ENCODE measurements at regions not wholly inside any gene's neighbourhood (a gene's known extent, or its start where the extent isn't known, plus 50 kb on each side); places are given as distances from the start of the nearest gene placed in this dataset.

DNA sequence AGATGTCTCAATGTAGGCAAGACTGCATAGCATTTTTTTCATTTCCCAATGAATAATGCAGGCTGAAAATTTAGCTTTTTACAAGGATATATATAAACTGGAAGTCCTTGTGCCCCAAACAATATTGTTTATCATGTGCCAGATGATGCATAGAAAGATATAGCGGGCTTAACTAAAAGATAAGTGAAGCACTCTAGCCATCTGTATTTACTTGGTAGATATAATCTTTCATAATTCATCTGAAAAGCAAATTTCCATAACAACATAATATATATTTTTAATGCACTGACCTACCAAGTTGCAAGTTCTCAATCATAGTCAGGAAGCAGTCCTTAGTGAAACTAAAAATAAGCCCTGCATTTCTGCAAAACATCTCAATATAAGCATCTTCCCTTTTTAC is 653.3 kb downstream of the NLGN4X start:
- no peak for DNase-seq (ENCODE audit: extremely low read depth, low read depth)
- TF ChIP-seq, protein P1, sequence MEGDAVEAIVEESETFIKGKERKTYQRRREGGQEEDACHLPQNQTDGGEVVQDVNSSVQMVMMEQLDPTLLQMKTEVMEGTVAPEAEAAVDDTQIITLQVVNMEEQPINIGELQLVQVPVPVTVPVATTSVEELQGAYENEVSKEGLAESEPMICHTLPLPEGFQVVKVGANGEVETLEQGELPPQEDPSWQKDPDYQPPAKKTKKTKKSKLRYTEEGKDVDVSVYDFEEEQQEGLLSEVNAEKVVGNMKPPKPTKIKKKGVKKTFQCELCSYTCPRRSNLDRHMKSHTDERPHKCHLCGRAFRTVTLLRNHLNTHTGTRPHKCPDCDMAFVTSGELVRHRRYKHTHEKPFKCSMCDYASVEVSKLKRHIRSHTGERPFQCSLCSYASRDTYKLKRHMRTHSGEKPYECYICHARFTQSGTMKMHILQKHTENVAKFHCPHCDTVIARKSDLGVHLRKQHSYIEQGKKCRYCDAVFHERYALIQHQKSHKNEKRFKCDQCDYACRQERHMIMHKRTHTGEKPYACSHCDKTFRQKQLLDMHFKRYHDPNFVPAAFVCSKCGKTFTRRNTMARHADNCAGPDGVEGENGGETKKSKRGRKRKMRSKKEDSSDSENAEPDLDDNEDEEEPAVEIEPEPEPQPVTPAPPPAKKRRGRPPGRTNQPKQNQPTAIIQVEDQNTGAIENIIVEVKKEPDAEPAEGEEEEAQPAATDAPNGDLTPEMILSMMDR (IDR thresholded peaks at IDR 0.05; ENCODE audit: low read depth, low read length) = no peak

DNA sequence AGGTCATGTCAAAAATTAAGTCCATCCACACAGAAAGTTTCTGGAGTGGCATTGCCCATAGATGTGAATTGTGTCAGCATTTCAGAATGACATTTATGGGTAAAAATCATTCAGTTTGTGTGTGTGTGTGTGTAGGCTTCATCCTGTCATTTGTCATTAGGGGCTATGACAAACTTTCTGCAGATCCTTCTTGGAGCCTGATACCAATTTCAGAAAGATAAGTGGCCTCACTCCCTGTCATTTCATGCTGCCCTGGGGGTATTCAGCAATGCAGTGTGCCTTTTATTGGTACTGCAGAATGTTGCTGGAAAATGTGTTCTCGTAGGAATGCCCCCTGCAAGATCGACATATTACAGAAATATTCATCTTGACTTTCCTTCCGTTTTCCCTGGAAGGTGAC is 659.7 kb downstream of the NLGN4X start:
- no peak for DNase-seq (ENCODE audit: extremely low read depth, low read depth)
- TF ChIP-seq, protein P1 (IDR thresholded peaks at IDR 0.05; ENCODE audit: low read depth, low read length) = no peak

DNA sequence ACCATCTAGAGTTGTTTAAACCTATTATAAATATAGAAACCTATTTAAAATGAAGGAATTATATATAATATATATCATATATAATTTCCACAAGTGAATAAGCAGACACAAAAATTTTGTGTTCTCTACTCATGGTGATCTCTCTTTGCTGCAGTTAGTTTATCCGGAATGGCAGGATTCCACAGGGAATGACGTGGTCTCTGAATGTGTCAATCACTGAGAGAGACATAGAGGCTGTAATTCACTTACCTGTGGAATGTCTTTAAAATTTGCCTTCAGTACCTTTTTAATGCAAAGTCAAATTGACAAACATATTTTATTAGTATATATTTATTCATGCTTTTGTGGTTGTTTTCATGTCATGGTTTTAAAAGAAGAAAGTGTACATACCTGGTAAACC is 669.3 kb downstream of the NLGN4X start:
- TF ChIP-seq, protein P1 (IDR thresholded peaks at IDR 0.05; ENCODE audit: low read depth, low read length) = no peak
- no peak for DNase-seq (ENCODE audit: extremely low read depth, low read depth)

DNA sequence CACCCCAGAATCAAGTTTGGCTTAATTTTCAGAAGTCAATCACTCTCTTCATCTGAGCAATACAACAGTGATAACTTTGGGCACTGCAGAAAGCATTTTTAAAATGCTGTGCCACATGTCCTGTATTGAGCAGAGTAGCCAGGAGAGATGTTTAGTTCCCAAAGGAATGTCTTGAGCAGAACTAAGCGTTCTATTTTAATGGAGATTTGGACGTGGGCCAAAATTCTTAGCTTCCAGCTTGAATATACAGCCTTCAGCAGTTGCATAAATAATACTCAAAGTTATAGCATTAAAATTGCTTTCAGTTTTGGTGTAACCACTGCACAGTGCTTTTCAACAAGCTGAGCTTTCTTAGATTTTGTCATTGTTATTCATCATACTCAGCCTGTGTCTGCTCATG is 679.2 kb downstream of the NLGN4X start:
- TF ChIP-seq, protein P1 (IDR thresholded peaks at IDR 0.05; ENCODE audit: low read depth, low read length) = no peak
- DNase-seq (ENCODE audit: extremely low read depth, low read depth) = no peak

DNA sequence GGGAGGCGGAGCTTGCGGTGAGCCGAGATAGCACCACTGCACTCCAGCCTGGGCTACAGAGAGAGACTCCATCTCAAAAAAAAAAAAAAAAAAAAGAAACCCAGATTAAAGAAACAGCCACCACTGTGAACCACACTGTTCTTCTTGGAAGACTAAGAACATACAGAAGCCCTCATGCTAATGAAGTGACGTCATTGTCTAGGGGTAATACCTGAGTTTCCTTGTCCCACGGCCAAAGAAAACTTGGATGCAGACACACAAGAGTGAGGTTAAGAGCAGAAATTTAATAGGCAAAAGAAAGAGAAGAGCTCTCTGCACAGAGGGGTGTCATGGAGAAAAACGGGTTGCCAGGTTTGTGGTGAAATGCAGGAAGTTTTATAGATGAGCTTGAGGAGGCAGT is 691.6 kb downstream of the NLGN4X start:
- no peak for DNase-seq (ENCODE audit: extremely low read depth, low read depth)
- TF ChIP-seq, protein P1 (IDR thresholded peaks at IDR 0.05; ENCODE audit: low read depth, low read length) = no peak

DNA sequence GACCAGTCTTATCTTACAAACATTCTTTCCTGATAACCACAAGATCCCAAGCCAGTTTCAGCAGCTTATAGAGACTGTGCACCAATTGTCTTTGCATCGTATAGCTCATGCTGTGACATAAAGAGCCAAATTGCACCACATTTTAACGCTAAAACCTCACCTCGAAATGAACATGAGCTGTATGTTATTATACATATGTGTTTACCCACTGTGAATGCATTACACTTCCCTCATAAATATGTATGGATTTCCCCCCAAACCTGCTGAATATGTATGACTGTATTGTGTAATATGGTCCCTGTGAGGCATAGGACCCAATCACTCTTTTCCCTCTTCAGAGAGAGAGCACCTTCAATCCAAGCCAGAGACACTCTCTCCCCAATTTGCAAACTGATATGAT is 692.4 kb downstream of the NLGN4X start:
- TF ChIP-seq, protein P1 (IDR thresholded peaks at IDR 0.05; ENCODE audit: low read depth, low read length) = no peak
- no peak for DNase-seq (ENCODE audit: extremely low read depth, low read depth)

DNA sequence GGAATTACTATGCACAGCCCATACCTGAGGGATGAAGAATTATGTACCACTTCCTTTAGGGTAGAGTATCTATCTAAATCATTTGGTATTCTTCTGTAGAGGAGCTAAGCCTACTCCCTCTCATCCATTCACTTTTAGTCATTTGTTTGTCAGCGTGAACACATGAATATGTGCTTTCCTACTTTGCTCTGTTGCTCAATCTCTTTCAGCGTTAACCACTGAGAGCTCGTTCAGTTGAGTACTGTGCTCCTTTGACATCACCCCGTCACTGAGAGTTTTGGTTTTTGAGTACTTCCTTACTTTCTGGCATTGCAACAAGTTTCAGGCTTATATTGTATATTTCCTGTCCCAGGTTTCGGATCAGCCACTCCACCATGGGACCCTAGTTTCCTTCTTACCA is 700.6 kb downstream of the NLGN4X start:
- TF ChIP-seq, protein P1 (IDR thresholded peaks at IDR 0.05; ENCODE audit: low read depth, low read length) = no peak
- DNase-seq (ENCODE audit: extremely low read depth, low read depth) = no peak

Data from AG09319 (cell line).